ENCODE measurements at regions not wholly inside any gene's neighbourhood (a gene's known extent, or its start where the extent isn't known, plus 50 kb on each side); places are given as distances from the start of the nearest gene placed in this dataset.

DNA sequence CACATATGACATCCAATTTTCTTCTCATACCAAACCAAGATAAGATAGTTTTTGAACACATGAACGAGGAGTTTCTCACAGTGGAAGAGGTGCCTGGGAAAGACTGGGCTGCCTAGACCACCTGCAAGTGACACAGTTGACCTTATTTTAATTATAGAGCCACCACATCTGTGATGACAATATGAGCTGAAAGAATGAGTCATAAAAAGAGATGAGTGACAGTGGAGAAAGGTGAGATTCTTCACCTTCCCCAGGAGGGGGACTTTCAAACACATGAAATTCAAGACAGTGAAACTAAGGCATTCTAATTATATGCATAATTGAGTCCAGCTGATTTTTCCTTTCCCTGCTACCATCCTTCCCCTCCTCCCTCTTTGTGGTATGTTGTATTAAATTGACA is 475.5 kb downstream of the NXPH1 start:
- TF ChIP-seq, protein P1, sequence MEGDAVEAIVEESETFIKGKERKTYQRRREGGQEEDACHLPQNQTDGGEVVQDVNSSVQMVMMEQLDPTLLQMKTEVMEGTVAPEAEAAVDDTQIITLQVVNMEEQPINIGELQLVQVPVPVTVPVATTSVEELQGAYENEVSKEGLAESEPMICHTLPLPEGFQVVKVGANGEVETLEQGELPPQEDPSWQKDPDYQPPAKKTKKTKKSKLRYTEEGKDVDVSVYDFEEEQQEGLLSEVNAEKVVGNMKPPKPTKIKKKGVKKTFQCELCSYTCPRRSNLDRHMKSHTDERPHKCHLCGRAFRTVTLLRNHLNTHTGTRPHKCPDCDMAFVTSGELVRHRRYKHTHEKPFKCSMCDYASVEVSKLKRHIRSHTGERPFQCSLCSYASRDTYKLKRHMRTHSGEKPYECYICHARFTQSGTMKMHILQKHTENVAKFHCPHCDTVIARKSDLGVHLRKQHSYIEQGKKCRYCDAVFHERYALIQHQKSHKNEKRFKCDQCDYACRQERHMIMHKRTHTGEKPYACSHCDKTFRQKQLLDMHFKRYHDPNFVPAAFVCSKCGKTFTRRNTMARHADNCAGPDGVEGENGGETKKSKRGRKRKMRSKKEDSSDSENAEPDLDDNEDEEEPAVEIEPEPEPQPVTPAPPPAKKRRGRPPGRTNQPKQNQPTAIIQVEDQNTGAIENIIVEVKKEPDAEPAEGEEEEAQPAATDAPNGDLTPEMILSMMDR (conservative IDR thresholded peaks at IDR 0.05; ENCODE audit: low read depth, low read length) = no peak
- TF ChIP-seq EZH2 (IDR thresholded peaks at IDR 0.05; ENCODE audit: borderline replicate concordance, low read depth, low read length, poor library complexity, severe bottlenecking) = no peak
